Smooth muscle cell (in vitro differentiated cells): ENCODE measurements at regions not wholly inside any gene's neighbourhood (a gene's known extent, or its start where the extent isn't known, plus 50 kb on each side); places are given as distances from the start of the nearest gene placed in this dataset.

Source experiments
- DNase-seq: peaks from one replicate; lab custom pipeline; 2025; ENCODE audit not compliant: unreplicated experiment; lab: John Stamatoyannopoulos, UW
- H2AFZ ChIP-seq: fragments of 200-600 bp; sonication (generic); 2 replicates; pipeline ENCODE4 v1.6.0; 2016; ENCODE audit warnings: antibody characterized with exemption, low read depth, mild to moderate bottlenecking
- H3F3A ChIP-seq: fragments of 200-600 bp; sonication (generic); 2 replicates; pipeline ENCODE4 v1.6.0; 2017; ENCODE audit warnings: antibody characterized with exemption, low read depth
- H3K27ac ChIP-seq: fragments of 200-600 bp; sonication (generic); 2 replicates; pipeline ENCODE4 v1.5.1; 2016; ENCODE audit warnings: low read depth, mild to moderate bottlenecking
- H3K27me3 ChIP-seq: fragments of 200-600 bp; sonication (generic); 2 replicates; pipeline ENCODE4 v1.6.1; 2016; ENCODE audit warnings: low read depth, mild to moderate bottlenecking
- H3K36me3 ChIP-seq: fragments of 200-600 bp; sonication (generic); 2 replicates; pipeline ENCODE4 v1.5.1; 2016; ENCODE audit warnings: low read depth
- H3K4me1 ChIP-seq: fragments of 200-600 bp; sonication (generic); 2 replicates; pipeline ENCODE4 v1.5.1; 2016; ENCODE audit warnings: low read depth
- H3K4me2 ChIP-seq: fragments of 200-600 bp; sonication (generic); 2 replicates; pipeline ENCODE4 v1.6.0; 2016; ENCODE audit warnings: mild to moderate bottlenecking
- H3K4me3 ChIP-seq: fragments of 200-600 bp; sonication (generic); 2 replicates; pipeline ENCODE4 v1.5.1; 2016; ENCODE audit warnings: mild to moderate bottlenecking
- H3K79me2 ChIP-seq: fragments of 200-600 bp; sonication (generic); 2 replicates; pipeline ENCODE4 v1.6.0; 2016; ENCODE audit warnings: low read depth, mild to moderate bottlenecking
- H3K9ac ChIP-seq: fragments of 200-600 bp; sonication (generic); 2 replicates; pipeline ENCODE4 v1.6.0; 2016; ENCODE audit warnings: low read depth
- H3K9me3 ChIP-seq: fragments of 200-600 bp; sonication (generic); replicated peaks from 2 replicates; pipeline ENCODE4 v1.5.1; 2016; ENCODE audit warnings: low read depth
- H4K20me1 ChIP-seq: fragments of 200-600 bp; sonication (generic); 2 replicates; pipeline ENCODE4 v1.6.0; 2016; ENCODE audit warnings: low read depth
- CTCF ChIP-seq: fragments of 200-600 bp; sonication (generic); IDR thresholded peaks from 2 replicates; pipeline ENCODE4 v1.5.1; 2017; ENCODE audit warnings: borderline replicate concordance, mild to moderate bottlenecking, antibody characterized with exemption; ENCODE audit not compliant: insufficient read depth, poor library complexity, severe bottlenecking
- WGBS: methylation state at CpG from one replicate; pipeline ENCODE4 v1.1.7; 2016; ENCODE audit warnings: low lambda C conversion rate; 5-methylcytosine and 5-hydroxymethylcytosine counted together

- H3F3A ChIP-seq: no peaks in the 10 kb centered on the region
- no peaks in the 10 kb centered on the region for H3K9me3 ChIP-seq
- no peaks in the 10 kb centered on the region for H3K4me1 ChIP-seq
- H3K4me3 ChIP-seq: no peak overlapping the region
- no peaks in the 10 kb centered on the region for H4K20me1 ChIP-seq
- no peak overlapping the region for H3K4me2 ChIP-seq
- no peak for DNase-seq
- H3K27me3 ChIP-seq: no peaks in the 10 kb centered on the region
- H3K79me2 ChIP-seq: no peaks in the 10 kb centered on the region
- H3K27ac ChIP-seq: no peak overlapping the region
- no peak for TF ChIP-seq CTCF
- no peaks in the 10 kb centered on the region for H3K36me3 ChIP-seq
- no peak overlapping the region for H3K9ac ChIP-seq
- no peak overlapping the region for H2AFZ ChIP-seq
- WGBS: 92% methylated on average over 1 of the region's 1 CpG
Measured at GRCh38 chr1:87918398-87918797, 589.7 kb downstream of the LMO4 start.

DNA sequence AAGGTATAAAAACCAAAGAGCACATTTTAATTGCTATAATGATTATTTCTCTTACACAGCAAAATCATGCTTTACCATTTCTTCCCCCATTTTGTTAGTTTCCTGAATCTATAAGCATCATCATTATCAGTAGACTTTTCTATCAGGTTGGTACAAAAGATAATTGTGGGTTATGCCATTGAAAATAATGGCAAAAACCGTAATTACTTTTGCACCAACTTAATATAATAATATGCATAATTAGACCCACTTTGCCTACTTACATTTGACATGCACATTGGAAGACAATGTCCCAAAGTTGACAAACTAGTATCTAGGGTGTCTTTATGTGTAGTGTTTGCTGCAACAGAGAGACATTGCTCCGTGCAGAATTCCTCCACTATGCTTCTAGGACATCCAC, 594.2 kb downstream of the LMO4 start:
- Histone ChIP-seq H3K4me3 (no peak overlapping the region), H3K9me3 (no peaks in the 10 kb centered on the region), H3K36me3 (no peaks in the 10 kb centered on the region), H3K4me1 (no peaks in the 10 kb centered on the region), H3K79me2 (no peaks in the 10 kb centered on the region), H3K27ac (no peak overlapping the region), H3K27me3 (no peaks in the 10 kb centered on the region), H4K20me1 (no peaks in the 10 kb centered on the region), H3F3A (no peaks in the 10 kb centered on the region), H3K4me2 (no peak overlapping the region), H2AFZ (no peak overlapping the region), H3K9ac (no peak overlapping the region)
- no peak for DNase-seq
- 96% methylated on average over 2 of the region's 2 CpGs for WGBS
- TF ChIP-seq CTCF: no peak

DNA sequence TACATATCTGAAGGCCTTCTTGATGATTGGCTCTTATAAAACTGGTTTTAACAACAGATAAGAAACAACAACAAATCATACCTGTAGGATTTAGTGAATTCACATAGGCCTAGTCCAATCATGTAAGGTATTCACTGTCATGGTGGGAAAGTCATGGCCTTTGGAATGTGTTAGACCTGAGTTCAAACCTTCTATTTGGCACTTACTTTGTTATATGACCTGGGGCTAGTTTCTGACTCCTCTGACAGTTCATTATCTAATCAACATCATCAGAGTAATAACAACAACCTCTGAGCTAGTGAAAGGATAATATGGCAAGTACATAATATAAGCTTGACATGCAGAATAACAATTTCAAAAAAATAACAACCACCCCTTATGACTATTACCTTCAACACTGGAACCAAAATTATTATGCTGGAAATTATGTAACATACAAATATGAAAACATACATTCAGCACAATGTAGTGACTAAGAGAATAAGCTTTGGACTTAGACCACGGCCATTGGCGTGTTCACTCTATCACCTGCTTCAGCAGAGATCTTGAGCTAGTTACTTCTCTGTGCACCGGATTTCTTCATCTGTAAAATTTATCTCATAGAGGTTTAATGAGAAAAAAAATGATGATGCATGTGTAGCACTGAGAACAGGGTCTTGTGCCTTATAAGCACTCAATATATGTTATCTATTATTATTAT, 597.6 kb downstream of the LMO4 start:
- no peak for DNase-seq
- TF ChIP-seq CTCF: no peak
- WGBS: 90% methylated on average over 3 of the region's 3 CpGs

GRCh38 chr1:87926921-87927320, 598.2 kb downstream of the LMO4 start:
- Histone ChIP-seq H3K4me2 (no peak overlapping the region), H3K27ac (no peak overlapping the region), H3F3A (no peaks in the 10 kb centered on the region), H3K36me3 (no peaks in the 10 kb centered on the region), H4K20me1 (no peaks in the 10 kb centered on the region), H3K79me2 (no peaks in the 10 kb centered on the region), H3K27me3 (no peaks in the 10 kb centered on the region), H3K9me3 (no peaks in the 10 kb centered on the region), H3K9ac (no peak overlapping the region), H2AFZ (no peak overlapping the region), H3K4me3 (no peak overlapping the region), H3K4me1 (no peaks in the 10 kb centered on the region)
- DNase-seq: no peak
- no peak for TF ChIP-seq CTCF
- 94% methylated on average over 1 of the region's 1 CpG for WGBS

More for the DNA sequence above, 597.6 kb downstream of the LMO4 start:
- H3K79me2 ChIP-seq: no peaks in the 10 kb centered on the region
- H3K27ac ChIP-seq: no peak overlapping the region
- H3F3A ChIP-seq: no peaks in the 10 kb centered on the region
- no peak overlapping the region for H2AFZ ChIP-seq
- no peaks in the 10 kb centered on the region for H3K36me3 ChIP-seq
- no peaks in the 10 kb centered on the region for H3K9me3 ChIP-seq
- H3K4me1 ChIP-seq: no peaks in the 10 kb centered on the region
- H3K27me3 ChIP-seq: no peaks in the 10 kb centered on the region
- H3K4me3 ChIP-seq: no peak overlapping the region
- H3K4me2 ChIP-seq: no peak overlapping the region
- H4K20me1 ChIP-seq: no peaks in the 10 kb centered on the region
- no peak overlapping the region for H3K9ac ChIP-seq
